Endothelial cell (in vitro differentiated cells): ENCODE measurements at regions not wholly inside any gene's neighbourhood (a gene's known extent, or its start where the extent isn't known, plus 50 kb on each side); places are given as distances from the start of the nearest gene placed in this dataset.

ENCODE experiments used
- DNase-seq: peaks from one replicate; pipeline ENCODE4 v3.0.0; 2021; ENCODE audit warnings: low spot score
- H3K27ac Mint-ChIP-seq: one replicate; pipeline ENCODE4 v1.8.0; 2021; ENCODE audit warnings: mixed read lengths, inconsistent platforms; ENCODE audit not compliant: unreplicated experiment
- H3K27me3 Mint-ChIP-seq: one replicate; pipeline ENCODE4 v1.8.0; 2021; ENCODE audit warnings: mild to moderate bottlenecking, moderate library complexity, mixed read lengths, inconsistent platforms; ENCODE audit not compliant: unreplicated experiment
- H3K36me3 Mint-ChIP-seq: one replicate; pipeline ENCODE4 v1.8.0; 2021; ENCODE audit warnings: mild to moderate bottlenecking, low read depth, mixed read lengths, inconsistent platforms; ENCODE audit not compliant: unreplicated experiment
- H3K4me1 Mint-ChIP-seq: one replicate; pipeline ENCODE4 v1.8.0; 2021; ENCODE audit warnings: mild to moderate bottlenecking, mixed read lengths, inconsistent platforms; ENCODE audit not compliant: unreplicated experiment
- H3K4me3 Mint-ChIP-seq: one replicate; pipeline ENCODE4 v1.8.0; 2021; ENCODE audit warnings: mild to moderate bottlenecking, mixed read lengths, inconsistent platforms; ENCODE audit not compliant: unreplicated experiment
- H3K9me3 Mint-ChIP-seq: one replicate; pipeline ENCODE4 v1.8.0; 2021; ENCODE audit warnings: mixed read lengths, inconsistent platforms; ENCODE audit not compliant: unreplicated experiment
- CTCF ChIP-seq: fragments of 200-600 bp; sonication (generic); IDR thresholded peaks from one replicate; pipeline ENCODE4 v1.5.0; 2021; ENCODE audit warnings: antibody characterized with exemption; ENCODE audit not compliant: unreplicated experiment

GRCh38 chr2:129008881-129009554, 690.4 kb upstream of the HS6ST1 start:
- no peak overlapping the region for H3K27ac Mint-ChIP-seq
- H3K4me1 Mint-ChIP-seq, result no peaks in the 10 kb centered on the region
- H3K4me3 Mint-ChIP-seq, result no peak overlapping the region
- DNase-seq, result no peak
- TF ChIP-seq CTCF, result no peak
- no peaks in the 10 kb centered on the region for H3K9me3 Mint-ChIP-seq
- no peaks in the 10 kb centered on the region for H3K36me3 Mint-ChIP-seq
- H3K27me3 Mint-ChIP-seq, result peaks cover 9% of the 10 kb centered on the region

GRCh38 chr2:129009555-129010146, 691.0 kb upstream of the HS6ST1 start:
- no peaks in the 10 kb centered on the region for H3K9me3 Mint-ChIP-seq
- DNase-seq, result no peak
- peaks cover 9% of the 10 kb centered on the region for H3K27me3 Mint-ChIP-seq
- H3K4me1 Mint-ChIP-seq, result no peaks in the 10 kb centered on the region
- no peak for TF ChIP-seq CTCF
- no peaks in the 10 kb centered on the region for H3K36me3 Mint-ChIP-seq
- no peak overlapping the region for H3K27ac Mint-ChIP-seq
- H3K4me3 Mint-ChIP-seq, result no peak overlapping the region

- H3K27ac Mint-ChIP-seq, result no peak overlapping the region
- no peak for DNase-seq
- TF ChIP-seq CTCF, result no peak
Measured at GRCh38 chr2:129010262-129010661, 691.6 kb upstream of the HS6ST1 start.

GRCh38 chr2:129011466-129012061, 692.9 kb upstream of the HS6ST1 start:
- Mint-ChIP-seq H3K27ac (no peak overlapping the region), H3K4me1 (no peaks in the 10 kb centered on the region), H3K9me3 (no peaks in the 10 kb centered on the region), H3K4me3 (no peak overlapping the region), H3K36me3 (no peaks in the 10 kb centered on the region), H3K27me3 (peaks cover 9% of the 10 kb centered on the region)
- no peak for TF ChIP-seq CTCF
- DNase-seq, result no peak

More at GRCh38 chr2:129010262-129010661, 691.6 kb upstream of the HS6ST1 start:
- Mint-ChIP-seq H3K36me3 (no peaks in the 10 kb centered on the region), H3K27me3 (peaks cover 9% of the 10 kb centered on the region), H3K9me3 (no peaks in the 10 kb centered on the region), H3K4me1 (no peaks in the 10 kb centered on the region), H3K4me3 (no peak overlapping the region)

GRCh38 chr2:129014432-129014831, 695.8 kb upstream of the HS6ST1 start:
- no peaks in the 10 kb centered on the region for H3K9me3 Mint-ChIP-seq
- peaks cover 7% of the 10 kb centered on the region for H3K27me3 Mint-ChIP-seq
- no peak overlapping the region for H3K4me3 Mint-ChIP-seq
- H3K27ac Mint-ChIP-seq, result no peak overlapping the region
- DNase-seq, result no peak
- no peaks in the 10 kb centered on the region for H3K4me1 Mint-ChIP-seq
- no peaks in the 10 kb centered on the region for H3K36me3 Mint-ChIP-seq
- no peak for TF ChIP-seq CTCF
